Brain microvascular endothelial cell (primary cell): ENCODE measurements at regions not wholly inside any gene's neighbourhood (a gene's known extent, or its start where the extent isn't known, plus 50 kb on each side); places are given as distances from the start of the nearest gene placed in this dataset.

ENCODE experiments used
- DNase-seq: peaks from one replicate; pipeline ENCODE4 v3.0.0-alpha.2; 2020
- H3K27ac ChIP-seq: fragments of 250-450 bp; sonication (Bioruptor Pico); 2 replicates; pipeline ENCODE4 v1.5.1; 2020; ENCODE audit warnings: mild to moderate bottlenecking, moderate library complexity
- H3K27me3 ChIP-seq: fragments of 250-450 bp; sonication (Bioruptor Pico); replicated peaks from 2 replicates; pipeline ENCODE4 v1.5.1; 2020; ENCODE audit warnings: mild to moderate bottlenecking
- H3K36me3 ChIP-seq: fragments of 250-450 bp; sonication (Bioruptor Pico); replicated peaks from 2 replicates; pipeline ENCODE4 v1.5.1; 2020; ENCODE audit warnings: mild to moderate bottlenecking
- H3K4me3 ChIP-seq: 2 replicates; pipeline ENCODE4 v1.5.1; 2011; ENCODE audit warnings: low read depth, mild to moderate bottlenecking, control low read depth, low read length, moderate library complexity
- in situ Hi-C: cut with HindIII; loops from 2 replicates; pipeline ENCODE4 v1.10.0; 2017; ENCODE audit warnings: low sequenced_read_pairs, low pct_ligation_motif_present
- TF ChIP-seq, protein P1 (sequence below): IDR thresholded peaks from 2 replicates; pipeline ENCODE4 v1.5.1; 2011; ENCODE audit warnings: low read depth, mild to moderate bottlenecking, moderate library complexity, low read length, control low read depth, inconsistent platforms; ENCODE audit errors: missing control alignments

DNA sequence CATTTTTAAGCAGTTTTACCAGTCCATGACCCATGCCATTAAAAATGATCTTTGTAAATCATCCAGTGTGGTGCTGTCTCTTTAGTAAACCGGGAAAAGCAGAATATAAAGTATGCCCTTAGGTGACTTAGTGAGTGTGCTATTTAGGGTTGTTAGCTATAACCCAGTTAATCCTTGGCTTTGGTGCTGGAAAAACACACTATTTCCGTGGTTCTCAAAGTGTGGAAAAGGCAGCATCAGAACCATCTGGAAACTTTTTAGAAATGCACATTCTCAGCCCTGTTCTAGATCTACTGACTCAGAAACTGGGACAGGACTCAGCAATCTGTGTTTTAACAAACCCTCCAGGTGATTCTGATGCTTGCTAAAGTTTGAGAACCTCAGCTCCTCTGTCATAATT is 123.6 kb upstream of the ZNF608 start:
- Histone ChIP-seq H3K36me3 (no peaks in the 10 kb centered on the region), H3K27ac (no peak overlapping the region), H3K27me3 (no peaks in the 10 kb centered on the region), H3K4me3 (no peak overlapping the region)
- in situ Hi-C loops = no loop called here
- TF ChIP-seq, protein P1, sequence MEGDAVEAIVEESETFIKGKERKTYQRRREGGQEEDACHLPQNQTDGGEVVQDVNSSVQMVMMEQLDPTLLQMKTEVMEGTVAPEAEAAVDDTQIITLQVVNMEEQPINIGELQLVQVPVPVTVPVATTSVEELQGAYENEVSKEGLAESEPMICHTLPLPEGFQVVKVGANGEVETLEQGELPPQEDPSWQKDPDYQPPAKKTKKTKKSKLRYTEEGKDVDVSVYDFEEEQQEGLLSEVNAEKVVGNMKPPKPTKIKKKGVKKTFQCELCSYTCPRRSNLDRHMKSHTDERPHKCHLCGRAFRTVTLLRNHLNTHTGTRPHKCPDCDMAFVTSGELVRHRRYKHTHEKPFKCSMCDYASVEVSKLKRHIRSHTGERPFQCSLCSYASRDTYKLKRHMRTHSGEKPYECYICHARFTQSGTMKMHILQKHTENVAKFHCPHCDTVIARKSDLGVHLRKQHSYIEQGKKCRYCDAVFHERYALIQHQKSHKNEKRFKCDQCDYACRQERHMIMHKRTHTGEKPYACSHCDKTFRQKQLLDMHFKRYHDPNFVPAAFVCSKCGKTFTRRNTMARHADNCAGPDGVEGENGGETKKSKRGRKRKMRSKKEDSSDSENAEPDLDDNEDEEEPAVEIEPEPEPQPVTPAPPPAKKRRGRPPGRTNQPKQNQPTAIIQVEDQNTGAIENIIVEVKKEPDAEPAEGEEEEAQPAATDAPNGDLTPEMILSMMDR = no peak
- no peak for DNase-seq

DNA sequence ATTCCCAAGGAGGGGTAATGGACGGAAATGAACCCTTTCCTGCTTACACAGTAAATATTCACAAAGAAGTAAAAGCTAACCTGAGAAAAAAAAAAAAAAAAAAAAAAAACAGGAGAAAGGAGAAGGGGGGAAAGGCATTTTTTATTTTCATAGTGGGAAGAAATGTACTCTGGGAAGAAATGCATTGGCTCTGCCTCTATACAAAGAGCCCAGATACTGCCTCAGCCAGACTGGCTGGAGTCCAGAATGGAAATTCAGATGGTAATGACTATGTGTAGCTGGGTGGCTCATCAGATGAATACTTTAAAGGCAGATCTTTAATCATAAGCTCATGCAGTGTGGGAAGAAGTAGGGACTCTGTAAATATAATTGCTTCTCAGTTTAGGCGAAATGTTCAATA is 124.9 kb upstream of the ZNF608 start:
- no peak overlapping the region for H3K4me3 ChIP-seq
- in situ Hi-C loops = no loop called here
- no peaks in the 10 kb centered on the region for H3K27me3 ChIP-seq
- no peak overlapping the region for H3K27ac ChIP-seq
- DNase-seq = peak; percentile 9
- no peaks in the 10 kb centered on the region for H3K36me3 ChIP-seq
- TF ChIP-seq, protein P1 = no peak

DNA sequence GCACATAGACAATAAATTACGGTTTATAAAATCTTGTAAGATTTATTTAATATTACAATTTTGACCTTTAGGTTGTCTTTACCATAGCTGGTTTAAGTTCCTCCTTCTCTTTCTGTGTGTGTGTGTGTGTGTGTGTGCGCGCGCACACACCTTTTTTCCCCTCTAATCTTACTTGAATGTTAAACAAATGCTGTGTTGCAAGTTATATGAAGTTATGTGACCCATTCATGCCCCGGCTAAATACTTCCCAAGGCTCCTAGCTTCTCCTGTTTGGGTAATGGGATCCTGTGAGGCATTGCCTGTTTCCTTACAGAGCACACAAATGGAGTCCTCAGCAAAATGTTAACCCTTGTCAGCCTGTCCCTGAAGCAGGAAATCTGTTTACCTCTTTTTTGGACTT is 125.6 kb upstream of the ZNF608 start:
- TF ChIP-seq, protein P1 = no peak
- in situ Hi-C loops = no loop called here
- Histone ChIP-seq H3K27ac (no peak overlapping the region), H3K27me3 (no peaks in the 10 kb centered on the region), H3K36me3 (no peaks in the 10 kb centered on the region), H3K4me3 (no peak overlapping the region)
- DNase-seq = no peak

DNA sequence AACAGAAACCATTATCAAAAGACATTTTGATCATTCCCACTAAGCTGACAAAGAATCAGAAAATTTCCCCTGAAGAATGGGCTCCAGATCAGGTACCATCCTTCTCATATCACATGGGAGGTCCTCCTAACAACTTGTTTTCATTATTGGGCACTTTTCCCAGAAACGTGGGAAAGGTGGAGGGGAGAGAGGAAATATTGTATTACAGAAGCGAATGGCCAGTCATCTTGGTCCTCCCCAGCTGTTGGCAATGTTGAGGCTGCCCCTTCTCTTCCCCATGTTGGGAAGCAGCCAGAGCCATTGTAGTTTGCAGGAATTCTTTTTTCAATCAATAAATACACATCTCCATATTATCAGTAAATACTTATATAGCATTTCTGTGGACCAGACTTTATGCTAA is 126.2 kb upstream of the ZNF608 start:
- TF ChIP-seq, protein P1 = no peak
- Histone ChIP-seq H3K36me3 (no peaks in the 10 kb centered on the region), H3K4me3 (no peak overlapping the region), H3K27me3 (no peaks in the 10 kb centered on the region), H3K27ac (no peak overlapping the region)
- in situ Hi-C loops = no loop called here
- DNase-seq = no peak

DNA sequence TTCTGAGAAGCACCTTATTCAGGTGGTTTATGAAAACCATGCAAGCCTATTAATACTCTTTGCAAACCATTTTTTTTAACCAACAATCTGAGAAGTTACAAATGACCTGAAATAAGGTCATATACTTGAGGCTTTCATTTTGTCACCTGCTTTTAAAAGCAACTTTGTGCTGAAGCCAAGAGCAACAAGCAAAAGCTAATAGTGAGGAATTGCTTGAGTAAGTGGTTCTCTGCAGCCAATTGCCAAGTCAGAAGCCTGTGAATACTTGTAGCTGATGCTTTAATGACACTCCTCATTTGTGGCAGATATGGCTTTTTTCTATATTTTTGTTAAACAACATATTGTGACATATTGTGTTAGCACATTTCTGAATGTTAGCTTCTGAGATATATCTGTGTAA is 126.7 kb upstream of the ZNF608 start:
- no peak overlapping the region for H3K4me3 ChIP-seq
- H3K27ac ChIP-seq = no peak overlapping the region
- no peaks in the 10 kb centered on the region for H3K36me3 ChIP-seq
- H3K27me3 ChIP-seq = no peaks in the 10 kb centered on the region
- in situ Hi-C loops = no loop called here
- TF ChIP-seq, protein P1 = no peak
- DNase-seq = no peak

DNA sequence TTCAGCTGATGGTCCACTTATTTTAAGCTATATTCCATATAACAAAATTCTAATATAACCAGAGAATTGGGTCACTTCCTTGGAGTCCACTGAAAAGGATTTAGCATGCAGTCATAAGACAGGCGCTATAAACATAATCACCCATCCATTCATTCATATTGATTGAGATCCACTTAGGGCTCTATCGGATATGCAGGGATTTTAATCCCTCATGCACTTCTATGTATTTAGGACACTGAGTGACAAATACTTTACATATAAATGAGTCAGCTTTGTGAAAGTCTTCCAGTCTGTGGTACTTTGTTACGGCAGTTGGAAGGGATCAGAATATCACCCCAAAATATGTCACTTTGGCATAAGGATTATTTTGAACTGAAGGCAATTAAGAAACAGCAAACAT is 127.3 kb upstream of the ZNF608 start:
- no peak overlapping the region for H3K4me3 ChIP-seq
- in situ Hi-C loops = no loop called here
- DNase-seq = no peak
- H3K27ac ChIP-seq = no peak overlapping the region
- TF ChIP-seq, protein P1 = no peak
- no peaks in the 10 kb centered on the region for H3K36me3 ChIP-seq
- no peaks in the 10 kb centered on the region for H3K27me3 ChIP-seq
